Thoracic aorta (tissue), 2 donors: ENCODE measurements at regions not wholly inside any gene's neighbourhood (a gene's known extent, or its start where the extent isn't known, plus 50 kb on each side); places are given as distances from the start of the nearest gene placed in this dataset.

ENCODE experiments used
- ATAC-seq: fragments of 150-250 bp; one replicate; pipeline ENCODE4 v1.8.0; 2017; ENCODE audit warnings: low read depth; ENCODE audit not compliant: insufficient number of reproducible peaks, low FRiP score
- DNase-seq: peaks from one replicate; pipeline ENCODE4 v3.0.0-alpha.2; 2020; ENCODE audit warnings: low spot score
- H3K27ac ChIP-seq, 2 donors: fragments of 200-600 bp; sonication (generic); 1 replicate in 1 of 2; 2 replicates in 1 of 2; pipeline ENCODE4 v1.5.1; 2016; ENCODE audit warnings: mild to moderate bottlenecking in 2 of 2, moderate library complexity in 2 of 2
- H3K27me3 ChIP-seq: fragments of 200-600 bp; sonication (generic); replicated peaks from 2 replicates; pipeline ENCODE4 v1.6.0; 2016; ENCODE audit warnings: mild to moderate bottlenecking; ENCODE audit not compliant: insufficient read depth
- H3K36me3 ChIP-seq: fragments of 200-600 bp; sonication (generic); one replicate; pipeline ENCODE4 v1.5.1; 2016
- H3K4me1 ChIP-seq, 2 donors: fragments of 200-600 bp; sonication (generic); 1 replicate in 1 of 2; 2 replicates in 1 of 2; pipeline versions ENCODE4 v1.5.1 to v1.6.0; 2016; ENCODE audit warnings: low read depth in 2 of 2, mild to moderate bottlenecking in 1 of 2; ENCODE audit not compliant: control insufficient read depth in 1 of 2
- H3K4me3 ChIP-seq: fragments of 200-600 bp; sonication (generic); 2 replicates; pipeline ENCODE4 v1.5.1; 2016; ENCODE audit warnings: mild to moderate bottlenecking
- H3K9me3 ChIP-seq: fragments of 200-600 bp; sonication (generic); 2 replicates; pipeline ENCODE4 v1.5.1; 2016
- CTCF ChIP-seq: fragments of 200-600 bp; sonication (generic); IDR thresholded peaks from one replicate; pipeline ENCODE4 v1.5.1; 2019; ENCODE audit warnings: antibody characterized with exemption

- no peak for DNase-seq
- H3K27ac ChIP-seq, result no peak overlapping the region
- no peak for TF ChIP-seq CTCF
- no peak overlapping the region for H3K4me3 ChIP-seq
- H3K36me3 ChIP-seq, result no peaks in the 10 kb centered on the region
- H3K27me3 ChIP-seq, result no peaks in the 10 kb centered on the region
- no peak for ATAC-seq
- no peaks in the 10 kb centered on the region for H3K9me3 ChIP-seq
- peaks cover 0 to 18% of the 10 kb centered on the region in 2 donors for H3K4me1 ChIP-seq
These were observed 456.1 kb upstream of the NPVF start for GRCh38 chr7:25684360-25684759.

- Histone ChIP-seq H3K4me3 (no peak overlapping the region), H3K9me3 (no peaks in the 10 kb centered on the region), H3K36me3 (no peaks in the 10 kb centered on the region), H3K27ac (no peak overlapping the region), H3K27me3 (no peaks in the 10 kb centered on the region), H3K4me1 (peaks cover 0 to 9% of the 10 kb centered on the region in 2 donors)
- TF ChIP-seq CTCF, result no peak
- no peak for ATAC-seq
- no peak for DNase-seq
These were observed 458.2 kb upstream of the NPVF start for GRCh38 chr7:25686493-25686892.

- no peak for TF ChIP-seq CTCF
- DNase-seq, result no peak
- peaks cover 0 to 7% of the 10 kb centered on the region in 2 donors for H3K4me1 ChIP-seq
- no peaks in the 10 kb centered on the region for H3K27me3 ChIP-seq
- no peak overlapping the region for H3K4me3 ChIP-seq
- H3K27ac ChIP-seq, result no peak overlapping the region
- ATAC-seq, result no peak
- H3K36me3 ChIP-seq, result no peaks in the 10 kb centered on the region
- no peaks in the 10 kb centered on the region for H3K9me3 ChIP-seq
These were observed 457.8 kb upstream of the NFE2L3 start for GRCh38 chr7:25694211-25694610.

- ATAC-seq, result no peak
These were observed 457.3 kb upstream of the NFE2L3 start for GRCh38 chr7:25694699-25695098.

GRCh38 chr7:25696571-25696970, 455.4 kb upstream of the NFE2L3 start:
- Histone ChIP-seq H3K4me1 (peaks cover 0 to 7% of the 10 kb centered on the region in 2 donors), H3K4me3 (no peak overlapping the region), H3K9me3 (no peaks in the 10 kb centered on the region), H3K27ac (no peak overlapping the region), H3K36me3 (no peaks in the 10 kb centered on the region), H3K27me3 (no peaks in the 10 kb centered on the region)
- TF ChIP-seq CTCF, result no peak
- DNase-seq, result no peak
- no peak for ATAC-seq

More at GRCh38 chr7:25694699-25695098, 457.3 kb upstream of the NFE2L3 start:
- H3K4me3 ChIP-seq, result no peak overlapping the region
- H3K36me3 ChIP-seq, result no peaks in the 10 kb centered on the region
- DNase-seq, result no peak
- H3K4me1 ChIP-seq, result peaks cover 0 to 7% of the 10 kb centered on the region in 2 donors
- TF ChIP-seq CTCF, result no peak
- no peaks in the 10 kb centered on the region for H3K9me3 ChIP-seq
- no peaks in the 10 kb centered on the region for H3K27me3 ChIP-seq
- no peak overlapping the region for H3K27ac ChIP-seq
